ENCODE measurements at regions not wholly inside any gene's neighbourhood (a gene's known extent, or its start where the extent isn't known, plus 50 kb on each side); places are given as distances from the start of the nearest gene placed in this dataset.

DNA sequence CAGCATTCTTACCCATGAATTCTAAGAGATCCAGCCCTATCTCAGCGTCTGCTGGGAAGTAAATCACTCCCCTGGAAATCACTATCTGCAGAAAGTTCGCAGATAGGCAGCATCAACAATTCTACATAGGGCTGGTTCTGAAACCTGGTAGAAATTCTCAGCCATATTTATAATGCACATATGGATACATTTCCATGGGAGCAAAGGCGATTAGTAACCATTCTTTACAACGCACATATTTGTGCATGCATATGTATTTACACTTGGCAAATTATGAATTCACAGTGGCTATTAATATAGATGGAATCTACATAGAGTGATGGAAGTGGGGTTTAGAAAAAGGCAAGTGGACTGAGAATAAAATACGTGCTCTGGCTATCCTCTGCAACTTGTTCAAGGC is 128.0 kb upstream of the FOXB1 start:
- Mint-ChIP-seq H3K27me3 (peaks cover 10% of the 10 kb centered on the region), H3K4me3 (no peak overlapping the region), H3K9me3 (no peaks in the 10 kb centered on the region), H3K4me1 (no peaks in the 10 kb centered on the region), H3K36me3 (ENCODE audit: low read depth) (no peaks in the 10 kb centered on the region), H3K27ac (no peak overlapping the region)
- ATAC-seq (replicated peaks), result no peak

DNA sequence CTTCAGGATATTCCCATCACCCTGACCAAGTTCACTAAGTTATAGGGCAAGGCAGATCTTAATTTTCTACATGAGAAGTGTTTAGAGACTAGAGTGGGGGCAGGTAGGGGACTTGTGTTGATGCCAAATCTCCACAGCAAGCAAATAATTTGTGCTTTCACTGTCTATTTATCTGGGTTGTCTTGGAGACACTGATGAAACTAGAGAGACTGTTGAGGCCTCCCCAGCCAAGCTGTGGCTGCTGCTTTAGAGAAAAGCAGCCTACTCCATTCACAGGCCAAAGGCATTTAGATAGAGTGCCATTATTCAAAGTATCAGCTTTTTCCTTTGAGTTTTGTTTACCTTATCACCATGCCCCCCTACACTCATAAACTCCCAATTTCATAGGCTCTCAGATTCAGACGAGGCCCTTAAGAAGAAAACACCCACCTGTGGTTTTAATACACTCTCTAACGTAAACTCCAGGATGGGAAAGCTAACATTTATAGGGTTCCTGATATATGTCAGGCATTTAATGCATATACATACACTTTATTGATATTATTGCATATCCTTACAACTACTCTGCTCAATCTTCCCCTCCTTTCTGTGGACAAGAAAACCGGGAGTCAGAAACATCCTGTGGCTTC is 130.4 kb upstream of the FOXB1 start:
- H3K4me1 Mint-ChIP-seq, result no peaks in the 10 kb centered on the region
- no peaks in the 10 kb centered on the region for H3K9me3 Mint-ChIP-seq
- ATAC-seq (replicated peaks), result no peak
- no peak overlapping the region for H3K27ac Mint-ChIP-seq
- peaks cover 8% of the 10 kb centered on the region for H3K27me3 Mint-ChIP-seq
- H3K4me3 Mint-ChIP-seq, result no peak overlapping the region
- no peaks in the 10 kb centered on the region for H3K36me3 Mint-ChIP-seq (ENCODE audit: low read depth)

DNA sequence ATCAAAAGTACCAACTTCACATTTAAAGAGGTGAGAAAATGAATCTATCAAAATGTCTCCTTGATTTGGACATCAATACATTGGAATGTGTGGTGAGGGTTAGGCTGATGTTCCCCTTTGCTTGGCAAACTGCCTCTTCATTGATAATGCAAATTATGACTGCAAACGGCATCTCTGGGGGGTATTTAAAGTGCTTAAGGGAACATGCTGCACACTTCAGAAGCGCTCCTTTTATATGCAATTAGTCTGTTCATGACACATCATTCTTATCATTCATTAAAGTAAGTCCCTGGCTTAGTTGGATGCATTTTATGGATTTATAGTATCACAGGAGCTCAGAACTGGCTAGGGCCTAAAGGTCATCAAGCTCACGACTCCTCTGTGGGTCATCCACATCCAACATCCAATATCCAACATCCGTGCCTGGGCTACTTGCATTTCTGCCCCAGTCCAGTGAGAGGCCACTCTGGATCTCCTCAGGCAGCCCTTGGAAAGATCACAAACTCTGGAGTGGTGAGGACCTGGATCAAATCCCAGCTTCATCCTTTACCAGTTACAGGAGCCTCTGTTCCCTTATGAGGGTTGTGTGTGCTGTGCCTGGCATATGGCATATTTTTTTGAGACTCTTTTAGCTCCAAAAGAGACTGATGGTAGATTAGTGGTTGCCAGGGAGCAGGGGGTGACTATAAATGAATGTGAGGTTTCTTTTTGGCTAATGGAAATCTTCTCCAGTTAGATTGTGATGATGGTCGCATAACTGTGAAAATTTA is 136.8 kb upstream of the FOXB1 start:
- Mint-ChIP-seq H3K4me3 (no peak overlapping the region), H3K4me1 (no peaks in the 10 kb centered on the region), H3K27ac (no peak overlapping the region), H3K36me3 (ENCODE audit: low read depth) (no peaks in the 10 kb centered on the region), H3K27me3 (no peaks in the 10 kb centered on the region), H3K9me3 (no peaks in the 10 kb centered on the region)
- ATAC-seq (replicated peaks), result no peak

DNA sequence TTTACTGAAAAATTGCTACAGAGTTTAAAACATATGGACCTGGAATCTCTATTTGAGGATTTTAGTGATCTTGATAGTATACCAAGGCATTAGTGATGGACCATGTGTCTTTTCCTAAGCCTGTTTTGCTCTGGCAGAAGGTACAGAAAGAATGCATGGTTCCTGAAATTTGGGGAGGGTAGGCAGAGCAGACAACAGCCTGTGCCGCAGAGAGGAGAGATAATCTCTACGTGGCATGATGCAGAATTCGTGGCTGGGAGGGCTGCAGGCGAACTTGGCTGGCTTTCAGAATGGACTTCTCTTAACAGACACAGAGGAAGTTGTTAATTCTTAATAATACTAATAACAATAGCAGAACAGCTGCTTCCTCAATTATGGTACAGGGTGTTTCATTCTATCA is 137.5 kb upstream of the FOXB1 start:
- H3K4me1 Mint-ChIP-seq, result no peaks in the 10 kb centered on the region
- ATAC-seq (replicated peaks), result no peak
- peaks cover under 1% of the 10 kb centered on the region for H3K27me3 Mint-ChIP-seq
- no peak overlapping the region for H3K4me3 Mint-ChIP-seq
- H3K36me3 Mint-ChIP-seq (ENCODE audit: low read depth), result no peaks in the 10 kb centered on the region
- H3K9me3 Mint-ChIP-seq, result no peaks in the 10 kb centered on the region
- no peak overlapping the region for H3K27ac Mint-ChIP-seq

DNA sequence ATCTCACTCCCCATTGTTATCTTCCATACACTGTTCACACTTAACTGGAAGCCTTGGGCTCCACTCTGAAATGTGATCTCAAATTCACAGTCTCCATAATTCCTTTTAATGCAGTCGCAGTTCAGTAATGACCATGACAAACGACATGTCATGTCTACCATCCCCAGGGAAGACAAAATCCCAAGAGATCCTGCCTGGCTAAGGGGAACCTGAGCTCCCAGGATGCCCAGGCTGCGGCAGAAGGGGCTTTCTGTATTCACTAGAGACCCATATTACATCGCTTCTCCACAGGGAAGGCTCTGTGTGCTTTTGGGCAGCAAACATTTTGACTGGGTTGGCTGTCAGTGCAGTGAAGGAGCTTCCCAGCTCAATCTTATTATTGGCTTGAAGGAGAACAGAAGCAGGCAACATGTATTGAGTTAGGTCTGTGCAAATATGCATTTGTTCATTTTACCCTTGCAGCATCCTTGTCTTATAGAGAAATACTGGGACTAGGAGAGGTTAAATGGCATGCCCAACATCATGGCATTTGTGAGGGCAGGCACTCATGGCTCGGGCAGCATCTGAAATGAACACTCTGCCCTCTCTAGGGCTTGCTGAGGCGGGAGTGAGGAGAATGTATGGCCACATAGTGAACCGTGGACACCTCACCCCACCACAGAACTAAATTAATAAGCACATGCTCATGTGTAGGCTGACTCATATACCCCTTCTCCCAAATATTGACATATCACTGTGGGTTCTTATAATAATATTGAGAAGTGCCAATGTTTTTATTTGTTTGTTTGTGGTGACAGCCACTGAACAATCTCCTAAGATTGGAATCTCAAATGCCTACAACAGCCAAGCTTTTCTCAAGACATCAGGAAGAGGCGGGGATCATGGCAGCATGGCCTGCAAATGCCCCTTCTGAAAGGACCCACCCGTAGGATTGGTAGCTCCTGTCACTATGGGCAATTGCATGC is 141.6 kb upstream of the FOXB1 start:
- ATAC-seq (replicated peaks), result no peak
- Mint-ChIP-seq H3K27ac (no peak overlapping the region), H3K27me3 (peaks cover 7% of the 10 kb centered on the region), H3K9me3 (no peaks in the 10 kb centered on the region), H3K4me3 (no peak overlapping the region), H3K36me3 (ENCODE audit: low read depth) (no peaks in the 10 kb centered on the region), H3K4me1 (no peaks in the 10 kb centered on the region)

DNA sequence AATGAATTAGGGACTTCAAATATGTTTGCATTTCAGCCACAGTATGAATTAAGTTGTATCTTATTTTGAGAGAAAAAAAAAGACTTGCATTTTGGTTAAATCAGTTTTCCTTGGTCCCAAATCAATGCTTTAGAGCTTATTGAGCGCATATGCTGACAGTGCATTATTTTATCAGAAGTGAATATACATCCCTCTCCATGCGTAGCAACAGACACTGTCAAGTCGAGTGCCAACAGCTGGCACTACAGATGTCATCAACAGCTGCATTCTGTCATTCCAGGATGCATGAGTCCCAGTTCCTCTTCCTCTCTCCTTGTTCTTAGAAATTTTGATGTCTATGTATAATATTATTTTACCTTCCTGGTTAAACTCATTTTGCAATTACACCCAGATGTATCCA is 156.1 kb upstream of the FOXB1 start:
- Mint-ChIP-seq H3K36me3 (ENCODE audit: low read depth) (no peaks in the 10 kb centered on the region), H3K4me1 (peaks cover 5% of the 10 kb centered on the region), H3K27ac (no peak overlapping the region), H3K9me3 (no peaks in the 10 kb centered on the region), H3K27me3 (peaks cover 8% of the 10 kb centered on the region), H3K4me3 (no peak overlapping the region)
- ATAC-seq (replicated peaks), result no peak

DNA sequence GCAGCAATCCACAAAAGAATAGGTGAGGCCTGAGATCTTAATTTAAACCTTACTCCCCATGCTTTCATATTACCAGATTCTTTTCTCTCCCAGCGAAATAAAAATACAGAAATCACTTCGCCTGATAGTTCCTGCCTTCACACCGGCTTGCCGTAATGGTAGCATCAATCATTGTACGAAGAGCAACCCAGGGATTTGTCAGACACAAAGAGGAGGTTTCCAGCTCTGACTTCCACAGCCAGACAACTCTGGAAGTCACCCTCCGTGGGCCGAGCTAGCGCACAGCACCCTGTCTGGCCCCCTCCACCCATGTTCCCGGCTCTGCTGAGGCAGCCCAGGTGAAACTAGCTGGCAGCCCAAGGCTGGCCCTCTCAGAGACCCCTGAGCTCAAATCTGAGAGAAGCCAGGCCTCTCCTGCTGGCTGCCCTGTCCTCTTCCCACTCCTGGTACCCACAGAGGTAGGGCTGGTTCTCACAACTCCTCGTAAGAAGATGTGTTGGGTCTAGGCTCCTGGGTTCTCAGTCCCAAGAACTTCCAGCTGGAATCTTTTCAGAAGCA is 156.9 kb upstream of the BNIP2 start:
- Mint-ChIP-seq H3K9me3 (no peaks in the 10 kb centered on the region), H3K36me3 (ENCODE audit: low read depth) (no peaks in the 10 kb centered on the region), H3K4me3 (no peak overlapping the region), H3K27me3 (peaks cover 8% of the 10 kb centered on the region), H3K27ac (no peak overlapping the region), H3K4me1 (peaks cover 5% of the 10 kb centered on the region)
- ATAC-seq (replicated peaks), result no peak

DNA sequence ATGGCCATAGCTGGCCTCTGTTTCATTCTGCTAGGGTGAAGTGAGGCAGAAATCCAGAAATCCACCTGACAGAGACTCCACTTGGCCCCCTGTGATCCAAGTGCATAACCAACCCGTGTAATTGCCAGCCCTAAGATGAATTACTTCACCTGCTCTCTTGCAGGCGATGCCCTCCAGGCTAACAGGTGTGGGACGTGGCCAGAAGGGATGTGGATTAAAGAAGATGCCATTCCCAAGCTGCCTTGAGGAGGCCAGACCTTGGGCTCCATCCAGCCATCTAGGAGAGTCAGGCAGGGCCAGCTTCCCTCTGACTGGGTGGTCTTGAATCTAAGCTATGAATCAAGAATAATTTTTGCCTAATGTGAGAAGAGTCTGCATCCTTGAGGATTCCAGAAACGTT is 154.5 kb upstream of the BNIP2 start:
- ATAC-seq (replicated peaks), result no peak
- Mint-ChIP-seq H3K9me3 (no peaks in the 10 kb centered on the region), H3K36me3 (ENCODE audit: low read depth) (no peaks in the 10 kb centered on the region), H3K4me1 (peaks cover 4% of the 10 kb centered on the region), H3K27ac (no peak overlapping the region), H3K4me3 (no peak overlapping the region), H3K27me3 (no peaks in the 10 kb centered on the region)

DNA sequence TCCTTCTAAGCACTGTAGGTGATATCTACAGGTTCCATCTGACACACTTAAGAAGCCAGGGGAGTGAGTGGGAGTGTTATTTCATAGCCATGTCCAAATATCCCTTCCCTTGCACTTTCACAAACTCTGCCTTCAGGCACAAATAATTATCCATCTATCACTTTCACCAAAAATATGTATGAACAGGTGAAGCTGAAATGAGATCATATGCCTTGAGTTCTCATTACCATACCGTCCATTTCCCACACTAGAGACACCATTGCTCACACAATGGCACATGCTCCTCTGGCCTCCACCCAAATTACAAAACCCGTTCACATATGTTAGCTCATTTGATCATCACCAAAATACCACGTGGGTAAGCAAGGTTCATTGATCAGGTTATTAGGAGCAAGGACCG is 151.9 kb upstream of the BNIP2 start:
- Mint-ChIP-seq H3K4me3 (no peak overlapping the region), H3K36me3 (ENCODE audit: low read depth) (no peaks in the 10 kb centered on the region), H3K9me3 (no peaks in the 10 kb centered on the region), H3K27ac (no peak overlapping the region), H3K27me3 (no peaks in the 10 kb centered on the region), H3K4me1 (peaks cover 9% of the 10 kb centered on the region)
- no peak for ATAC-seq (replicated peaks)

DNA sequence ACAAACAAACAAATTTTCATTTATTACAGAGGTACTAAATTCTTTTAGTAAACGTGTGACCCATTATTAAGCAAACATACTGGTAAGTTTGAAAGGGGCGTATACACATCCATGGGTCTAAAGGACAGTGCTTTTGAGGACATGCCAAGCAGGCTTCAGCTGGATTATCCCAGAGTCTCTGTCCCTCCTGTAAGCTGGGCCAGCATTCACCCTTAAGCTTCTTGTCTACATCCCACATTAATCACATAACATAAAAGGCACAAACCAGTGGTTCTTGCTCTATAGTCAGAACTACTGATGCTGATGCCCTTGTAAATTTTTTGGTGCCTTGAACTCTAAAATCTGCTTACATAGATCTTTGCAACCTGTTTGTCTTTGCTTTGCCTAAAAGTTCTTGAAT is 150.8 kb upstream of the BNIP2 start:
- H3K36me3 Mint-ChIP-seq (ENCODE audit: low read depth), result no peaks in the 10 kb centered on the region

DNA sequence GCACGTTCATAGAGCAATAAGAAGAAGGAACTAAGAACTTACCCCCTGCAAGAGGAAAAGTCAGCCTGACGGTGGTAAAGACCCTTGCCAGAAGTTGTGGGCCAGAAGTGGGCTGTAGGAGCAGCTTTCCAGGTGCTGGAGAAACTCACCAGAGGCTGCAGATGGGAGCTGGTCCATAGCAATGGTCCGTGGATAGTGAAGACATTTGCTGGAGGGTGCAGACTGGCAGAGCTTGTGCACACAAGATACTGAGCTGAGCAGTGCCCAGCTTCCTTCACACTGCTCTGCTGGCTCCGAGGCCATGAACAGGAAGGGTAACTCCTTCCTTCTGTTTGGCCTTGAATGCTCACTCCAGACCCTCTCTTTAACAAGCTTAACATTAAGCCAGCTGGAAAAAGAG is 149.8 kb upstream of the BNIP2 start:
- Mint-ChIP-seq H3K4me1 (peaks cover 9% of the 10 kb centered on the region), H3K36me3 (ENCODE audit: low read depth) (no peaks in the 10 kb centered on the region), H3K4me3 (no peak overlapping the region), H3K9me3 (no peaks in the 10 kb centered on the region), H3K27ac (no peak overlapping the region), H3K27me3 (no peaks in the 10 kb centered on the region)
- no peak for ATAC-seq (replicated peaks)

More for the DNA sequence above, 150.8 kb upstream of the BNIP2 start:
- Mint-ChIP-seq H3K9me3 (no peaks in the 10 kb centered on the region), H3K4me1 (peaks cover 9% of the 10 kb centered on the region), H3K27me3 (no peaks in the 10 kb centered on the region), H3K27ac (no peak overlapping the region), H3K4me3 (no peak overlapping the region)
- ATAC-seq (replicated peaks), result no peak

DNA sequence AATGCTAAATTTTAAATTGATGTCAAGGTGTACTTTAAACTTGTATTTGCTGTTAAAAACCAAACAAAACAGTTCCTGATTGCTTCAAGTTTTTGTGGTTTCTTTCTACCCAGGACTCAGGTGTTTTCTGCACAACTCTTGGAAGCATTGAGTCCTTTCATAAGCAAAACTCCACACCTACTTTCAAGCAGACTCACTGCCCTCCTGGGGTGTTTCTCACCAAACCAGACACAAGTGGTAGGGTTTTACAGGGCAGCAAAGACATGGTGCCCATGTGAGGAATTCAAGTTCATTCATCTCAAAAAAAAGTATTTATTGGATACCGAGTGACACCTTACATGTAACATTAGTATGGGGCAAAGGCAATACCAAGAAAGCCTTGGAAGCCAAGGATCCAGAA is 146.7 kb upstream of the BNIP2 start:
- H3K27ac Mint-ChIP-seq, result no peak overlapping the region
- peaks cover 9% of the 10 kb centered on the region for H3K4me1 Mint-ChIP-seq
- H3K27me3 Mint-ChIP-seq, result no peaks in the 10 kb centered on the region
- no peaks in the 10 kb centered on the region for H3K36me3 Mint-ChIP-seq (ENCODE audit: low read depth)
- no peak for ATAC-seq (replicated peaks)
- H3K9me3 Mint-ChIP-seq, result no peaks in the 10 kb centered on the region
- H3K4me3 Mint-ChIP-seq, result no peak overlapping the region

DNA sequence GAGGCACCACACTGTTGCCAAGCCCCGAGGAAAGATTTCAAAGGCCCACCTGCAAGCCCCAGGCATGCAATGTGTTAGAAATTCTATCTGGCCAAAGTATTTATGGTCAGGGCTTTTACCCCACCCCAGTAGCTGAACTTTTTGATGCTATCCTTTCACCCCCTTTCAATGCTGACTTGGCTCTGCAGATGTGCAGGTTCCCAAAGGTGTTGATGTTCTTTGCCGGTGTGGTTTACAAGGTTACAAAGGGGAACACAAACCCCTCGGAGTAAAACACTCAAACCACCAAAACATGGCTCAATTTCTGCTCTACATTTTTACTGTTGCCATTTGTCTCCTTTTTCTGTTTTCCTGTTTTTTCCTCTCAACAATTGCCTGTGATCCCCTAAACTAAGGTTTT is 145.4 kb upstream of the BNIP2 start:
- Mint-ChIP-seq H3K4me3 (no peak overlapping the region), H3K36me3 (ENCODE audit: low read depth) (no peaks in the 10 kb centered on the region), H3K9me3 (no peaks in the 10 kb centered on the region), H3K4me1 (peaks cover 9% of the 10 kb centered on the region), H3K27ac (no peak overlapping the region), H3K27me3 (no peaks in the 10 kb centered on the region)
- ATAC-seq (replicated peaks), result no peak

DNA sequence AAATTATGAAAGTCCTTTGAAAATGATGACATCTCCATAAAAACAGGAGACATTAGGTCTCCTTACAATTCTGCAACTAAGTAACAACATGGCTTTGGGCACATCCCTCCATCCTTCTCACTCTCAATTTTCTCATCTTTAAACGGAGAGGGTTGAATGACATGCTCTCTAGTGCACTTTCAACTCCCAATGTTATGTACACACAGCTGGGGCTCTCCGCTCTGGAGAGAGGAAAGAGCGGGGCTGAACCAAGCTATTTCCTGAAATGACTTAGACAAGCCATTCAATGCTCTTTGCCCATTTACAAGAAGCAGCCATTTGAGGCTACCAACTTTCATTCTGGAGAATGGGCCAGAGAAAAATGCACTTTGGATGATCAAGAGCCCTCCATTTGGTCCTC is 144.2 kb upstream of the BNIP2 start:
- H3K9me3 Mint-ChIP-seq, result no peaks in the 10 kb centered on the region
- H3K36me3 Mint-ChIP-seq (ENCODE audit: low read depth), result no peaks in the 10 kb centered on the region
- no peak overlapping the region for H3K4me3 Mint-ChIP-seq
- no peak for ATAC-seq (replicated peaks)
- no peaks in the 10 kb centered on the region for H3K27me3 Mint-ChIP-seq
- H3K4me1 Mint-ChIP-seq, result peaks cover 3% of the 10 kb centered on the region
- H3K27ac Mint-ChIP-seq, result no peak overlapping the region
